ENCODE measurements at regions not wholly inside any gene's neighbourhood (a gene's known extent, or its start where the extent isn't known, plus 50 kb on each side); places are given as distances from the start of the nearest gene placed in this dataset.

GRCh38 chr15:49751751-49752150, 130.9 kb downstream of the DTWD1 start:
- DNase-seq (ENCODE audit: low read depth) = no peak
- Histone ChIP-seq H3K27me3 (ENCODE audit: control insufficient read depth, insufficient read depth, low read length) (no peaks in the 10 kb centered on the region), H3K36me3 (ENCODE audit: control insufficient read depth, insufficient read depth, low read length) (no peaks in the 10 kb centered on the region), H3K4me3 (ENCODE audit: low read depth, low read length) (no peak overlapping the region)
- no peak for FAIRE-seq
- TF ChIP-seq, protein P1, sequence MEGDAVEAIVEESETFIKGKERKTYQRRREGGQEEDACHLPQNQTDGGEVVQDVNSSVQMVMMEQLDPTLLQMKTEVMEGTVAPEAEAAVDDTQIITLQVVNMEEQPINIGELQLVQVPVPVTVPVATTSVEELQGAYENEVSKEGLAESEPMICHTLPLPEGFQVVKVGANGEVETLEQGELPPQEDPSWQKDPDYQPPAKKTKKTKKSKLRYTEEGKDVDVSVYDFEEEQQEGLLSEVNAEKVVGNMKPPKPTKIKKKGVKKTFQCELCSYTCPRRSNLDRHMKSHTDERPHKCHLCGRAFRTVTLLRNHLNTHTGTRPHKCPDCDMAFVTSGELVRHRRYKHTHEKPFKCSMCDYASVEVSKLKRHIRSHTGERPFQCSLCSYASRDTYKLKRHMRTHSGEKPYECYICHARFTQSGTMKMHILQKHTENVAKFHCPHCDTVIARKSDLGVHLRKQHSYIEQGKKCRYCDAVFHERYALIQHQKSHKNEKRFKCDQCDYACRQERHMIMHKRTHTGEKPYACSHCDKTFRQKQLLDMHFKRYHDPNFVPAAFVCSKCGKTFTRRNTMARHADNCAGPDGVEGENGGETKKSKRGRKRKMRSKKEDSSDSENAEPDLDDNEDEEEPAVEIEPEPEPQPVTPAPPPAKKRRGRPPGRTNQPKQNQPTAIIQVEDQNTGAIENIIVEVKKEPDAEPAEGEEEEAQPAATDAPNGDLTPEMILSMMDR (IDR thresholded peaks at IDR 0.05; ENCODE audit: insufficient read depth, low read length, severe bottlenecking) = no peak

GRCh38 chr15:49752517-49752916, 131.7 kb downstream of the DTWD1 start:
- TF ChIP-seq, protein P1 (IDR thresholded peaks at IDR 0.05; ENCODE audit: insufficient read depth, low read length, severe bottlenecking) = no peak
- no peak overlapping the region for H3K4me3 ChIP-seq (ENCODE audit: low read depth, low read length)
- FAIRE-seq = no peak
- H3K36me3 ChIP-seq (ENCODE audit: control insufficient read depth, insufficient read depth, low read length) = no peaks in the 10 kb centered on the region
- H3K27me3 ChIP-seq (ENCODE audit: control insufficient read depth, insufficient read depth, low read length) = no peaks in the 10 kb centered on the region
- no peak for DNase-seq (ENCODE audit: low read depth)

DNA sequence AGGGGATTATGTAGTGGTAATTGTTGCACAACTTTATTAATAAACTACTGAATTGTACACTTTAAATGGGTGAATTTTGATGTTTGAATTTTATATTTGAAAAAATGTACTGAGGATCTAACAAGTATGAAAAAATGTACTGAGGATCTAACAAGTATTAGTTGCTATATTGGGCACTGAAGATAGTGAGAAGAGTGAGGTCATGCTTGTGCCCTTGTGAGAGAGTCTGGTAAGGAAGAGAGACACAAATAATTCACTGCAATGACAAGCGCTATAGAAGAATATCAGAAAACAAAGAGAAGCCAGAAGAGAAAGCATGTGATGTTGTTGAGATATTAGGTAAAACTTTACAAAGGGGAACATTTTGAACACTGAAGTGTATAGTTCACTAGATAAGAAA, 137.6 kb downstream of the DTWD1 start:
- DNase-seq (ENCODE audit: low read depth) (no peak), FAIRE-seq (no peak)
- Histone ChIP-seq H3K36me3 (ENCODE audit: control insufficient read depth, insufficient read depth, low read length) (no peaks in the 10 kb centered on the region), H3K27me3 (ENCODE audit: control insufficient read depth, insufficient read depth, low read length) (no peaks in the 10 kb centered on the region), H3K4me3 (ENCODE audit: low read depth, low read length) (no peak overlapping the region)
- TF ChIP-seq, protein P1 (IDR thresholded peaks at IDR 0.05; ENCODE audit: insufficient read depth, low read length, severe bottlenecking) = no peak

GRCh38 chr15:49758856-49759255, 138.0 kb downstream of the DTWD1 start:
- DNase-seq (ENCODE audit: low read depth) (no peak), FAIRE-seq (no peak)
- Histone ChIP-seq H3K4me3 (ENCODE audit: low read depth, low read length) (no peak overlapping the region), H3K36me3 (ENCODE audit: control insufficient read depth, insufficient read depth, low read length) (no peaks in the 10 kb centered on the region), H3K27me3 (ENCODE audit: control insufficient read depth, insufficient read depth, low read length) (no peaks in the 10 kb centered on the region)
- TF ChIP-seq, protein P1 (IDR thresholded peaks at IDR 0.05; ENCODE audit: insufficient read depth, low read length, severe bottlenecking) = no peak

DNA sequence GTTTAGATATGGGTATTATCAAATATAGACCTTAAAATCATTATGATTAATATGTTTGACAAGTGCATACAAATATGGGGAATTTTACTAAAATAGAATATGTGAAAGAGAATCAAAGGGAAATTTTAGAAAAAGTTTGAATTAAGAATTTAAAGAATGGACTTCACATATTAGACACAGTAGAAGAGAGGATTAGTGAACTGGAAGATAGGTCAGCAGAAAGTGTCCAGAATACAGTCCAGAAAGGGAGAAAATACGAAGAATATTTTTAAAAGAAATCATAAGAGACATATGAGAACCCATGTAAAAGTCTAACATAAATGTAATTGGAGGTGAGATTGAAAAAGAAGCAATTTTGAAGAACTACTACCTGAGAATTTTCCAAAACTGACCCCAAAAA, 139.9 kb downstream of the DTWD1 start:
- Histone ChIP-seq H3K27me3 (ENCODE audit: control insufficient read depth, insufficient read depth, low read length) (no peaks in the 10 kb centered on the region), H3K4me3 (ENCODE audit: low read depth, low read length) (no peak overlapping the region), H3K36me3 (ENCODE audit: control insufficient read depth, insufficient read depth, low read length) (no peaks in the 10 kb centered on the region)
- DNase-seq (ENCODE audit: low read depth) = no peak
- no peak for FAIRE-seq
- TF ChIP-seq, protein P1 (IDR thresholded peaks at IDR 0.05; ENCODE audit: insufficient read depth, low read length, severe bottlenecking) = no peak

- Histone ChIP-seq H3K4me3 (ENCODE audit: low read depth, low read length) (no peak overlapping the region), H3K27me3 (ENCODE audit: control insufficient read depth, insufficient read depth, low read length) (no peaks in the 10 kb centered on the region), H3K36me3 (ENCODE audit: control insufficient read depth, insufficient read depth, low read length) (no peaks in the 10 kb centered on the region)
- FAIRE-seq (no peak), DNase-seq (ENCODE audit: low read depth) (no peak)
- TF ChIP-seq, protein P1 (IDR thresholded peaks at IDR 0.05; ENCODE audit: insufficient read depth, low read length, severe bottlenecking) = no peak
These were observed 148.4 kb downstream of the DTWD1 start for GRCh38 chr15:49769225-49769624.
